ENCODE measurements at regions not wholly inside any gene's neighbourhood (a gene's known extent, or its start where the extent isn't known, plus 50 kb on each side); places are given as distances from the start of the nearest gene placed in this dataset.

DNA sequence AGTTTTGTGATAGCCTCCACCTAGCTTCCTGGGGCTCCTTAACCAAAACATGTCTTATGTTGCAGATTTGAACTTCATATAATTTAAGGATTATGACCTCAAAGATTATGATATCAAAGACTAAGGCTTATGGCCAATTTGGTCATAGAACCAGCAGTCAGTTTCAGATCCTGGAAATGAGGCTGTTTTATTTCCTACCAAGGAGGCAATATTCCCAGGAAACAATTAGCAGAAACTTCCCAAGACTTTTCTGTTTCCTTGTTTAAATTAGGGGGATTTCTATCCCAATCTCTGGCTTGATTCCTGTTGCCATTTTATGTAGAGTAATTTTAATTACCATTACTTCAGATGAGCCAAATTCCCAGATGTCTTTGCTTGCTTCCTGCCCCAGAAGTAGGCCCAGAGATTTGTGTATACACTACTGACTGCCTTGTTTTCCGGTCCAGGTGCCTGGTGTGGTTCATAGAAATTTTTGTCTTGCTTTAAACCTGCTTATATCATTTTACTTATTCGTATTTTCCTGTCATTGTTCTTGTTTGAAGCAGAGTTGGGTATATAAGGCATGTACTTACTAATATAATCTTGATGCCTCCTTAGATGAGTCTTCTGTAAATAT lies 119.2 kb upstream of the TMEM170B start:
- peaks cover 16% of the 10 kb centered on the region for H3K36me3 Mint-ChIP-seq
- POLR2A ChIA-PET, result no interaction called here
- no peak for TF ChIP-seq SOX15 (CRISPR knock-in tag; IDR thresholded peaks at IDR 0.05)
- TF ChIP-seq, protein P1, sequence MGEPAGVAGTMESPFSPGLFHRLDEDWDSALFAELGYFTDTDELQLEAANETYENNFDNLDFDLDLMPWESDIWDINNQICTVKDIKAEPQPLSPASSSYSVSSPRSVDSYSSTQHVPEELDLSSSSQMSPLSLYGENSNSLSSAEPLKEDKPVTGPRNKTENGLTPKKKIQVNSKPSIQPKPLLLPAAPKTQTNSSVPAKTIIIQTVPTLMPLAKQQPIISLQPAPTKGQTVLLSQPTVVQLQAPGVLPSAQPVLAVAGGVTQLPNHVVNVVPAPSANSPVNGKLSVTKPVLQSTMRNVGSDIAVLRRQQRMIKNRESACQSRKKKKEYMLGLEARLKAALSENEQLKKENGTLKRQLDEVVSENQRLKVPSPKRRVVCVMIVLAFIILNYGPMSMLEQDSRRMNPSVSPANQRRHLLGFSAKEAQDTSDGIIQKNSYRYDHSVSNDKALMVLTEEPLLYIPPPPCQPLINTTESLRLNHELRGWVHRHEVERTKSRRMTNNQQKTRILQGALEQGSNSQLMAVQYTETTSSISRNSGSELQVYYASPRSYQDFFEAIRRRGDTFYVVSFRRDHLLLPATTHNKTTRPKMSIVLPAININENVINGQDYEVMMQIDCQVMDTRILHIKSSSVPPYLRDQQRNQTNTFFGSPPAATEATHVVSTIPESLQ (CRISPR knock-in tag; IDR thresholded peaks at IDR 0.05), result no peak
- TF ChIP-seq ZNF263 (CRISPR knock-in tag; IDR thresholded peaks at IDR 0.05; ENCODE audit: low read depth), result no peak
- TF ChIP-seq, protein P2, sequence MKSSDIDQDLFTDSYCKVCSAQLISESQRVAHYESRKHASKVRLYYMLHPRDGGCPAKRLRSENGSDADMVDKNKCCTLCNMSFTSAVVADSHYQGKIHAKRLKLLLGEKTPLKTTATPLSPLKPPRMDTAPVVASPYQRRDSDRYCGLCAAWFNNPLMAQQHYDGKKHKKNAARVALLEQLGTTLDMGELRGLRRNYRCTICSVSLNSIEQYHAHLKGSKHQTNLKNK (CRISPR knock-in tag; IDR thresholded peaks at IDR 0.05), result no peak
- TF ChIP-seq, protein P3, sequence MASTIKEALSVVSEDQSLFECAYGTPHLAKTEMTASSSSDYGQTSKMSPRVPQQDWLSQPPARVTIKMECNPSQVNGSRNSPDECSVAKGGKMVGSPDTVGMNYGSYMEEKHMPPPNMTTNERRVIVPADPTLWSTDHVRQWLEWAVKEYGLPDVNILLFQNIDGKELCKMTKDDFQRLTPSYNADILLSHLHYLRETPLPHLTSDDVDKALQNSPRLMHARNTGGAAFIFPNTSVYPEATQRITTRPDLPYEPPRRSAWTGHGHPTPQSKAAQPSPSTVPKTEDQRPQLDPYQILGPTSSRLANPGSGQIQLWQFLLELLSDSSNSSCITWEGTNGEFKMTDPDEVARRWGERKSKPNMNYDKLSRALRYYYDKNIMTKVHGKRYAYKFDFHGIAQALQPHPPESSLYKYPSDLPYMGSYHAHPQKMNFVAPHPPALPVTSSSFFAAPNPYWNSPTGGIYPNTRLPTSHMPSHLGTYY (CRISPR knock-in tag; IDR thresholded peaks at IDR 0.05), result no peak
- no peak for TF ChIP-seq GRHL2 (CRISPR knock-in tag; IDR thresholded peaks at IDR 0.05; ENCODE audit: insufficient replicate concordance, severe bottlenecking)
- TF ChIP-seq JAZF1 (CRISPR knock-in tag; IDR thresholded peaks at IDR 0.05), result no peak
- TF ChIP-seq ETV6 (CRISPR knock-in tag; IDR thresholded peaks at IDR 0.05), result no peak

DNA sequence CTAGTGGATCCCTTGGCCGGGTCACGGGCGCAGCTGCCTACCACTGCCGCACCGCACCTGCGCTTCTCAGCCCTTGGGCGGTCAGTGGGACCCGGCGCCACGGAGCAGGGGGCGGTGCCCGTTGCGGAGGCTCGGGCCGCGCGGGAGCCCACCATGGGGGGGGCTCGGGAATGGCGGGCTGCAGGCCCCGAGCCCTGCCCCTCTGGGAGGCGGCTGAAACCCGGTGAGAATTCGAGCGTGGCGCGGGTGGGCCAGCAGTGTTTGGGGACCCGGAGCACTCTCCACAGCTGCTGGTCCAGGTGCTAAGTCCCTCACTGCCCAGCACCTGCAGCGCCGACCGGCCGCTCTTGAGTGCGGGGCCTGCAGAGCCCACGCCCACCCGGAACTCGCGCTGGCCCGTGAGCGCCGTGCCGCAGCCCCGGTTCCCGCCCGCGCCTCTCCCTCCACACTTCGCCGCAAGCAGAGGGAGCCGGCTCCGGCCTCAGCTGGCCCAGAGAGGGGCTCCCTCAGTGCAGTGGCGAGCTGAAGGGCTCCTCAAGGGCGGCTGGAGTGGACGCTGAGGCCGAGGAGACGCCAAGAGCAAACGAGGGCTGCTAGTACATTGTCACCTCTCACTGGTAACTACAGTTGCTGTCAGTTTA lies 120.5 kb upstream of the TMEM170B start:
- H3K4me3 Mint-ChIP-seq, result no peak overlapping the region
- peaks cover 16% of the 10 kb centered on the region for H3K36me3 Mint-ChIP-seq
- ChIA-PET CTCF (interaction anchor here (0.6 to 0.7 kb wide), 2 partner anchors 80 to 448 kb away, joined by 3 to 4 read pairs; no protein-coding TSS in a partner anchor), POLR2A (no interaction called here)
- ATAC-seq (peak; percentile 83), DNase-seq (ENCODE audit: low spot score) (peak; percentile 35)
- H3K27ac Mint-ChIP-seq, result no peak overlapping the region
- peaks cover 7% of the 10 kb centered on the region for H3K4me1 Mint-ChIP-seq
- H3K9me3 Mint-ChIP-seq, result peaks cover 18% of the 10 kb centered on the region
- no peaks in the 10 kb centered on the region for H3K27me3 Mint-ChIP-seq (ENCODE audit: low read depth)
- TF ChIP-seq, protein P4, sequence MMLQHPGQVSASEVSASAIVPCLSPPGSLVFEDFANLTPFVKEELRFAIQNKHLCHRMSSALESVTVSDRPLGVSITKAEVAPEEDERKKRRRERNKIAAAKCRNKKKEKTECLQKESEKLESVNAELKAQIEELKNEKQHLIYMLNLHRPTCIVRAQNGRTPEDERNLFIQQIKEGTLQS (CRISPR knock-in tag; conservative IDR thresholded peaks at IDR 0.05), result no peak
- TF ChIP-seq, protein P5, sequence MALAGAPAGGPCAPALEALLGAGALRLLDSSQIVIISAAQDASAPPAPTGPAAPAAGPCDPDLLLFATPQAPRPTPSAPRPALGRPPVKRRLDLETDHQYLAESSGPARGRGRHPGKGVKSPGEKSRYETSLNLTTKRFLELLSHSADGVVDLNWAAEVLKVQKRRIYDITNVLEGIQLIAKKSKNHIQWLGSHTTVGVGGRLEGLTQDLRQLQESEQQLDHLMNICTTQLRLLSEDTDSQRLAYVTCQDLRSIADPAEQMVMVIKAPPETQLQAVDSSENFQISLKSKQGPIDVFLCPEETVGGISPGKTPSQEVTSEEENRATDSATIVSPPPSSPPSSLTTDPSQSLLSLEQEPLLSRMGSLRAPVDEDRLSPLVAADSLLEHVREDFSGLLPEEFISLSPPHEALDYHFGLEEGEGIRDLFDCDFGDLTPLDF (CRISPR knock-in tag; IDR thresholded peaks at IDR 0.05), result no peak
- TF ChIP-seq TEAD4 (CRISPR knock-in tag; IDR thresholded peaks at IDR 0.05) (no peak), SOX15 (CRISPR knock-in tag; IDR thresholded peaks at IDR 0.05) (no peak), GRHL2 (CRISPR knock-in tag; IDR thresholded peaks at IDR 0.05; ENCODE audit: insufficient replicate concordance, severe bottlenecking) (no peak)
- TF ChIP-seq, protein P6, sequence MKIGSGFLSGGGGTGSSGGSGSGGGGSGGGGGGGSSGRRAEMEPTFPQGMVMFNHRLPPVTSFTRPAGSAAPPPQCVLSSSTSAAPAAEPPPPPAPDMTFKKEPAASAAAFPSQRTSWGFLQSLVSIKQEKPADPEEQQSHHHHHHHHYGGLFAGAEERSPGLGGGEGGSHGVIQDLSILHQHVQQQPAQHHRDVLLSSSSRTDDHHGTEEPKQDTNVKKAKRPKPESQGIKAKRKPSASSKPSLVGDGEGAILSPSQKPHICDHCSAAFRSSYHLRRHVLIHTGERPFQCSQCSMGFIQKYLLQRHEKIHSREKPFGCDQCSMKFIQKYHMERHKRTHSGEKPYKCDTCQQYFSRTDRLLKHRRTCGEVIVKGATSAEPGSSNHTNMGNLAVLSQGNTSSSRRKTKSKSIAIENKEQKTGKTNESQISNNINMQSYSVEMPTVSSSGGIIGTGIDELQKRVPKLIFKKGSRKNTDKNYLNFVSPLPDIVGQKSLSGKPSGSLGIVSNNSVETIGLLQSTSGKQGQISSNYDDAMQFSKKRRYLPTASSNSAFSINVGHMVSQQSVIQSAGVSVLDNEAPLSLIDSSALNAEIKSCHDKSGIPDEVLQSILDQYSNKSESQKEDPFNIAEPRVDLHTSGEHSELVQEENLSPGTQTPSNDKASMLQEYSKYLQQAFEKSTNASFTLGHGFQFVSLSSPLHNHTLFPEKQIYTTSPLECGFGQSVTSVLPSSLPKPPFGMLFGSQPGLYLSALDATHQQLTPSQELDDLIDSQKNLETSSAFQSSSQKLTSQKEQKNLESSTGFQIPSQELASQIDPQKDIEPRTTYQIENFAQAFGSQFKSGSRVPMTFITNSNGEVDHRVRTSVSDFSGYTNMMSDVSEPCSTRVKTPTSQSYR (CRISPR knock-in tag; IDR thresholded peaks at IDR 0.05), result no peak
- TF ChIP-seq, protein P7, sequence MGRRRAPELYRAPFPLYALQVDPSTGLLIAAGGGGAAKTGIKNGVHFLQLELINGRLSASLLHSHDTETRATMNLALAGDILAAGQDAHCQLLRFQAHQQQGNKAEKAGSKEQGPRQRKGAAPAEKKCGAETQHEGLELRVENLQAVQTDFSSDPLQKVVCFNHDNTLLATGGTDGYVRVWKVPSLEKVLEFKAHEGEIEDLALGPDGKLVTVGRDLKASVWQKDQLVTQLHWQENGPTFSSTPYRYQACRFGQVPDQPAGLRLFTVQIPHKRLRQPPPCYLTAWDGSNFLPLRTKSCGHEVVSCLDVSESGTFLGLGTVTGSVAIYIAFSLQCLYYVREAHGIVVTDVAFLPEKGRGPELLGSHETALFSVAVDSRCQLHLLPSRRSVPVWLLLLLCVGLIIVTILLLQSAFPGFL (CRISPR knock-in tag; IDR thresholded peaks at IDR 0.05; ENCODE audit: borderline replicate concordance), result no peak
- TF ChIP-seq, protein P8, sequence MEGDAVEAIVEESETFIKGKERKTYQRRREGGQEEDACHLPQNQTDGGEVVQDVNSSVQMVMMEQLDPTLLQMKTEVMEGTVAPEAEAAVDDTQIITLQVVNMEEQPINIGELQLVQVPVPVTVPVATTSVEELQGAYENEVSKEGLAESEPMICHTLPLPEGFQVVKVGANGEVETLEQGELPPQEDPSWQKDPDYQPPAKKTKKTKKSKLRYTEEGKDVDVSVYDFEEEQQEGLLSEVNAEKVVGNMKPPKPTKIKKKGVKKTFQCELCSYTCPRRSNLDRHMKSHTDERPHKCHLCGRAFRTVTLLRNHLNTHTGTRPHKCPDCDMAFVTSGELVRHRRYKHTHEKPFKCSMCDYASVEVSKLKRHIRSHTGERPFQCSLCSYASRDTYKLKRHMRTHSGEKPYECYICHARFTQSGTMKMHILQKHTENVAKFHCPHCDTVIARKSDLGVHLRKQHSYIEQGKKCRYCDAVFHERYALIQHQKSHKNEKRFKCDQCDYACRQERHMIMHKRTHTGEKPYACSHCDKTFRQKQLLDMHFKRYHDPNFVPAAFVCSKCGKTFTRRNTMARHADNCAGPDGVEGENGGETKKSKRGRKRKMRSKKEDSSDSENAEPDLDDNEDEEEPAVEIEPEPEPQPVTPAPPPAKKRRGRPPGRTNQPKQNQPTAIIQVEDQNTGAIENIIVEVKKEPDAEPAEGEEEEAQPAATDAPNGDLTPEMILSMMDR (IDR thresholded peaks at IDR 0.05), result no peak
- TF ChIP-seq, protein P9, sequence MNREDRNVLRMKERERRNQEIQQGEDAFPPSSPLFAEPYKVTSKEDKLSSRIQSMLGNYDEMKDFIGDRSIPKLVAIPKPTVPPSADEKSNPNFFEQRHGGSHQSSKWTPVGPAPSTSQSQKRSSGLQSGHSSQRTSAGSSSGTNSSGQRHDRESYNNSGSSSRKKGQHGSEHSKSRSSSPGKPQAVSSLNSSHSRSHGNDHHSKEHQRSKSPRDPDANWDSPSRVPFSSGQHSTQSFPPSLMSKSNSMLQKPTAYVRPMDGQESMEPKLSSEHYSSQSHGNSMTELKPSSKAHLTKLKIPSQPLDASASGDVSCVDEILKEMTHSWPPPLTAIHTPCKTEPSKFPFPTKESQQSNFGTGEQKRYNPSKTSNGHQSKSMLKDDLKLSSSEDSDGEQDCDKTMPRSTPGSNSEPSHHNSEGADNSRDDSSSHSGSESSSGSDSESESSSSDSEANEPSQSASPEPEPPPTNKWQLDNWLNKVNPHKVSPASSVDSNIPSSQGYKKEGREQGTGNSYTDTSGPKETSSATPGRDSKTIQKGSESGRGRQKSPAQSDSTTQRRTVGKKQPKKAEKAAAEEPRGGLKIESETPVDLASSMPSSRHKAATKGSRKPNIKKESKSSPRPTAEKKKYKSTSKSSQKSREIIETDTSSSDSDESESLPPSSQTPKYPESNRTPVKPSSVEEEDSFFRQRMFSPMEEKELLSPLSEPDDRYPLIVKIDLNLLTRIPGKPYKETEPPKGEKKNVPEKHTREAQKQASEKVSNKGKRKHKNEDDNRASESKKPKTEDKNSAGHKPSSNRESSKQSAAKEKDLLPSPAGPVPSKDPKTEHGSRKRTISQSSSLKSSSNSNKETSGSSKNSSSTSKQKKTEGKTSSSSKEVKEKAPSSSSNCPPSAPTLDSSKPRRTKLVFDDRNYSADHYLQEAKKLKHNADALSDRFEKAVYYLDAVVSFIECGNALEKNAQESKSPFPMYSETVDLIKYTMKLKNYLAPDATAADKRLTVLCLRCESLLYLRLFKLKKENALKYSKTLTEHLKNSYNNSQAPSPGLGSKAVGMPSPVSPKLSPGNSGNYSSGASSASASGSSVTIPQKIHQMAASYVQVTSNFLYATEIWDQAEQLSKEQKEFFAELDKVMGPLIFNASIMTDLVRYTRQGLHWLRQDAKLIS (CRISPR knock-in tag; IDR thresholded peaks at IDR 0.05; ENCODE audit: borderline replicate concordance), result no peak
- TF ChIP-seq, protein P10, sequence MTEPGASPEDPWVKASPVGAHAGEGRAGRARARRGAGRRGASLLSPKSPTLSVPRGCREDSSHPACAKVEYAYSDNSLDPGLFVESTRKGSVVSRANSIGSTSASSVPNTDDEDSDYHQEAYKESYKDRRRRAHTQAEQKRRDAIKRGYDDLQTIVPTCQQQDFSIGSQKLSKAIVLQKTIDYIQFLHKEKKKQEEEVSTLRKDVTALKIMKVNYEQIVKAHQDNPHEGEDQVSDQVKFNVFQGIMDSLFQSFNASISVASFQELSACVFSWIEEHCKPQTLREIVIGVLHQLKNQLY (CRISPR knock-in tag; IDR thresholded peaks at IDR 0.05), result no peak

More for the DNA sequence above, 119.2 kb upstream of the TMEM170B start:
- H3K27ac Mint-ChIP-seq, result no peak overlapping the region
- ATAC-seq, result no peak
- DNase-seq (ENCODE audit: low spot score), result no peak
- no peak overlapping the region for H3K4me3 Mint-ChIP-seq
- peaks cover 7% of the 10 kb centered on the region for H3K4me1 Mint-ChIP-seq
- peaks cover 18% of the 10 kb centered on the region for H3K9me3 Mint-ChIP-seq
- CTCF ChIA-PET, result no interaction called here
- H3K27me3 Mint-ChIP-seq (ENCODE audit: low read depth), result no peaks in the 10 kb centered on the region

All from WTC11 (cell line).